Left lung (tissue), 4 donors: ENCODE measurements at regions not wholly inside any gene's neighbourhood (a gene's known extent, or its start where the extent isn't known, plus 50 kb on each side); places are given as distances from the start of the nearest gene placed in this dataset.

ENCODE experiments used
- ATAC-seq: fragments of 200-7000 bp; cut with Tn5 transposase; one replicate; pipeline ENCODE4 v1.9.1; 2020; ENCODE audit warnings: moderate library complexity
- DNase-seq, 4 donors: peaks; one replicate each; pipeline ENCODE4 v3.0.0-alpha.2; 2013 to 2020
- H3K27ac ChIP-seq, 2 donors: fragments of 200-600 bp; sonication (generic) in 1 of 2; one replicate each; pipeline versions ENCODE4 v1.5.0 to v1.8.0; 2020 to 2021
- H3K27me3 ChIP-seq, 2 donors: fragments of 200-600 bp; sonication (generic) in 1 of 2; one replicate each; pipeline versions ENCODE4 v1.5.0 to v1.8.0; 2020 to 2021
- H3K36me3 ChIP-seq, 2 donors: fragments of 200-600 bp; sonication (generic) in 1 of 2; one replicate each; pipeline versions ENCODE4 v1.5.0 to v1.8.0; 2020 to 2021
- H3K4me1 ChIP-seq, 2 donors: fragments of 200-600 bp; one replicate each; pipeline ENCODE4 v1.8.0; 2021
- H3K4me3 ChIP-seq, 2 donors: fragments of 200-600 bp; sonication (generic) in 1 of 2; one replicate each; pipeline versions ENCODE4 v1.5.0 to v1.8.0; 2020 to 2021; ENCODE audit warnings: mild to moderate bottlenecking in 1 of 2
- H3K9me3 ChIP-seq, 2 donors: fragments of 200-600 bp; sonication (generic) in 1 of 2; one replicate each; pipeline versions ENCODE4 v1.5.0 to v1.8.0; 2020 to 2021
- intact Hi-C, 2 donors: fragments of 100-400 bp; cut with DNase I; formaldehyde crosslinking; loops; one replicate each; pipeline versions ENCODE4 v1.11.2 to v1.14.2; 2022
- TF ChIP-seq, protein P1 (sequence below), 2 donors: fragments of 200-600 bp; sonication (generic) in 1 of 2; IDR thresholded peaks; one replicate each; pipeline versions ENCODE4 v1.5.0 to v1.8.0; 2021; ENCODE audit warnings: antibody characterized with exemption in 2 of 2
- donor health status: DM: no; HTN: yes; CAD: no.
- donor health status: DM: no; HTN: no; CAD: no.

DNA sequence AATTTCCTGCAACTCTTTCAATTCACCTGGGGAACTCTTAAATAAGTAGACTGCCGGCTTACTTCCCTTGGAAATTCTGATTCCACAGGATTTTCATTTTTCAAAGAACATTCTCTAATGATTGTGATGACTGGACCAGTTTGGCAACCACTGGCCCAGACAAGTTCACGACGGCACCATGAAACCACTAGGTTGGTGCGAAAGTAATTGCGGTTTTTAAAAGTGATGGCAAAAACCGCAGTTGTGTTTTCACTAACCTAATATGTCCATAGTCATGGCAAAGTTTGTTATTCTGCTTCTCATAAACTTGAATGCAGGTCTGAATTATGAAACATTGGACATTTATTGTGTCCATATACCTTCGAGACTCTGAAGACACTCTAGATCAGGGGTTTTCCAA lies 317.2 kb downstream of the IRX1 start:
- ATAC-seq: no peak
- Histone ChIP-seq H3K9me3 (no peaks in the 10 kb centered on the region), H3K4me3 (no peak overlapping the region), H3K4me1 (no peaks in the 10 kb centered on the region), H3K27ac (no peak overlapping the region), H3K27me3 (no peaks in the 10 kb centered on the region), H3K36me3 (no peaks in the 10 kb centered on the region)
- DNase-seq: no peak
- TF ChIP-seq, protein P1, sequence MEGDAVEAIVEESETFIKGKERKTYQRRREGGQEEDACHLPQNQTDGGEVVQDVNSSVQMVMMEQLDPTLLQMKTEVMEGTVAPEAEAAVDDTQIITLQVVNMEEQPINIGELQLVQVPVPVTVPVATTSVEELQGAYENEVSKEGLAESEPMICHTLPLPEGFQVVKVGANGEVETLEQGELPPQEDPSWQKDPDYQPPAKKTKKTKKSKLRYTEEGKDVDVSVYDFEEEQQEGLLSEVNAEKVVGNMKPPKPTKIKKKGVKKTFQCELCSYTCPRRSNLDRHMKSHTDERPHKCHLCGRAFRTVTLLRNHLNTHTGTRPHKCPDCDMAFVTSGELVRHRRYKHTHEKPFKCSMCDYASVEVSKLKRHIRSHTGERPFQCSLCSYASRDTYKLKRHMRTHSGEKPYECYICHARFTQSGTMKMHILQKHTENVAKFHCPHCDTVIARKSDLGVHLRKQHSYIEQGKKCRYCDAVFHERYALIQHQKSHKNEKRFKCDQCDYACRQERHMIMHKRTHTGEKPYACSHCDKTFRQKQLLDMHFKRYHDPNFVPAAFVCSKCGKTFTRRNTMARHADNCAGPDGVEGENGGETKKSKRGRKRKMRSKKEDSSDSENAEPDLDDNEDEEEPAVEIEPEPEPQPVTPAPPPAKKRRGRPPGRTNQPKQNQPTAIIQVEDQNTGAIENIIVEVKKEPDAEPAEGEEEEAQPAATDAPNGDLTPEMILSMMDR (IDR thresholded peaks at IDR 0.05): no peak
- intact Hi-C loops: no loop called here

DNA sequence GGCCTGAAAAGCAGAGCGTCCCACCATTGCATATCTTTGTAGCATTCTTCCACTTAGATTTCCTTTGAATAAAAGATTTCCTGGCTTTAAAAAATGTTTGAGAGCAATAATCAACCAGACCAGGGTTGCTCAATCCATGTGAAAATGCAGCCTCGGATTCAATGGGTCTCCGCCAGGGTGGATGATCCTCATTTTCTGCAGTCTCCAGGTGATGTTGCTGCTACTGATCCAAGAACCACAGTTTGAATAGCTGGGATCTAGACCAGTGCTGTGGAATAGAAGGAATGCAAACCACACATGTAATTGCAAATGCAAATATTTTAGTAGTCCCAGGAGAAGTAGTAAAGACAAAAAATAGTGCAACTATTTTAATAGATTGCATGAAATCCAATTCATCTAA lies 317.6 kb downstream of the IRX1 start:
- Histone ChIP-seq H3K27me3 (no peaks in the 10 kb centered on the region), H3K9me3 (peaks cover 0 to 4% of the 10 kb centered on the region in 2 donors), H3K4me3 (no peak overlapping the region), H3K36me3 (no peaks in the 10 kb centered on the region), H3K4me1 (no peaks in the 10 kb centered on the region), H3K27ac (no peak overlapping the region)
- intact Hi-C loops: no loop called here
- DNase-seq (no peak), ATAC-seq (no peak)
- TF ChIP-seq, protein P1 (IDR thresholded peaks at IDR 0.05): no peak

DNA sequence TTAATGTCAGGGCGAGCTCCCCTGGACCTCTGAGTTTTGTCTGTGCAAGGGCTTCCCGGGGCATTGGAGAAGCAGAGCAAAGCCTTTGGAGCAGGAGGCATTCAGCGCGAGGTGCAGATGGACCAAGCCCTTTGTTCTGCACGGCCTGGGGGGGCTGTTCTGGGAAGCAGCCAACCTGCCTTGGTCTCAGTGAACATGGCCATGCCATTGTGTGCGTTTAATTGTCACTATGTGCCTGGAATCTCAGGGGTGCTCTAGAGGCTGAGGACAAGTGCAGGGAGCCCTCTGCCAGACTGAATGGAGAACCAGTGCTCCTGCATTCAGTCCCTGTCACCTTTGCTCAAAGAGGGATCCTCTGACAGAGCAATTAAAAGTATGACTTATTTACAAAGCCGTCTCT lies 329.4 kb downstream of the IRX1 start:
- no peak for ATAC-seq
- DNase-seq: no peak
- Histone ChIP-seq H3K27ac (no peak overlapping the region), H3K4me1 (no peaks in the 10 kb centered on the region), H3K4me3 (no peak overlapping the region), H3K36me3 (no peaks in the 10 kb centered on the region), H3K27me3 (no peaks in the 10 kb centered on the region), H3K9me3 (peaks cover 0 to 3% of the 10 kb centered on the region in 2 donors)
- TF ChIP-seq, protein P1 (IDR thresholded peaks at IDR 0.05): no peak
- intact Hi-C loops: no loop called here

DNA sequence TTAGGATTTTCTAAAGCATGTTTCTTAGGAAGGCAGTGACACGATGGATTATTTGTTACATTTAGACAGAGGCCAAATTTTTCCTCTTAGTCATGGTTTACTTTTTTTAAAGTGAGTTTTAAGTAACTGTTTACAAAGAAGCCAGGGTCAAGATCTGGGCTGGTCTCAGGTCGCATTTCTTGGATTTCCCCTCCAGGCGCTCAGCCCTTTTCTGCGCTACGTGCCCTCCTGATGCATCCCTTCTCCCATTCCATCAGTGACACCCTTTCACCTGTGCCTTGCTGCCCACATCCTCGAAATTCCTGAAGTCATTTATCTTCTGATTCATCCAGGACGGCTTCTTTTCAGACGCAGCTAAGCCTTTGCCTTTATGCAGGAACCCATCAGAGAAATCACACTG lies 330.3 kb downstream of the IRX1 start:
- TF ChIP-seq, protein P1 (IDR thresholded peaks at IDR 0.05): no peak
- Histone ChIP-seq H3K9me3 (peaks cover 0 to 3% of the 10 kb centered on the region in 2 donors), H3K27ac (no peak overlapping the region), H3K4me3 (no peak overlapping the region), H3K36me3 (no peaks in the 10 kb centered on the region), H3K4me1 (no peaks in the 10 kb centered on the region), H3K27me3 (no peaks in the 10 kb centered on the region)
- DNase-seq (no peak), ATAC-seq (no peak)
- intact Hi-C loops: no loop called here

DNA sequence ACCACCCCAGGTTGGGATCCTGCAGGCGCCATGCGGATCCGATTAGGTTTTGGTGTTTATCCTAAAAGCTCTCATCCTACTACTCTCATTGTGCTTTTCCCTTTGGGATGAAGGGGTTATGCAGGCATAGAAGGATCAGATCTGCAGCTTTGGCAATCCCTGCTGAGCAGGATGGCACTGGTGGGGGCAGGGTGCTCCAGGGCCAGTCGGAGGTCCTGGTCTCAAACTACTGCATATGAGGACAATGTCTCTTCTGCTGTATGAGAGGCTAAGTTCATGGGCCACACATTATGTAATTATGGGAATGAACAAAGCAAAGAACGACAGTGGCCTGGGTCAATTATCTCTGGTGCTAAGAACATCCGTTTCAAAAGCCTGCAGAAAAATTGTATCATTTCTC lies 334.2 kb downstream of the IRX1 start:
- Histone ChIP-seq H3K36me3 (no peaks in the 10 kb centered on the region), H3K4me3 (no peak overlapping the region), H3K27me3 (no peaks in the 10 kb centered on the region), H3K9me3 (peaks cover 0 to 3% of the 10 kb centered on the region in 2 donors), H3K4me1 (no peaks in the 10 kb centered on the region), H3K27ac (no peak overlapping the region)
- no peak for ATAC-seq
- DNase-seq: no peak
- intact Hi-C loops: no loop called here
- TF ChIP-seq, protein P1 (IDR thresholded peaks at IDR 0.05): no peak
